ENCODE measurements at regions not wholly inside any gene's neighbourhood (a gene's known extent, or its start where the extent isn't known, plus 50 kb on each side); places are given as distances from the start of the nearest gene placed in this dataset.

DNA sequence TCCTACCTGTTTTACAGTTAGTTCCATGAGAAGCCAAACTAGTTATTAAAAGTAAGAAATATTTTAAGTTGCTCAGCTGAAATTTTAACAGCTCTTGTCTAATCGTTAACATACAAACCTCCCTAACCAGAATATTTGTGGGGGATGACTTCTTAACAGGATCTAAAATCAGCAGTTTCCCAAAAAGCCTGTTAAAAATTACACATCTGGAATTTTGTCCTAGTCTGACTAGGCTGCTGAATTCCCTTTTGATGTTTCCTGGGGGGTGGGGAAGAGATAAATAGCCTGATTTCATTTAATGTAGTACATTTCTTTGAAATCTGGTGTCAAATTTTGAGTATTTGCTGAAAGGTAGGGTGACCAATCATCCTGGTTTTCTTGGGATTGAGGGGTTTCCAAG lies 78.8 kb upstream of the ARHGAP29 start:
- in situ Hi-C loops (cut with HindIII; ENCODE audit: low sequenced_read_pairs): no loop called here
- no peak for TF ChIP-seq CTCF (IDR thresholded peaks at IDR 0.05; ENCODE audit: low read depth, low read length)
- H3K4me3 ChIP-seq (ENCODE audit: low read depth, low read length): no peak overlapping the region
- no peak for DNase-seq (ENCODE audit: low read depth, low spot score)

GRCh38 chr1:94315552-94316116 lies 78.2 kb upstream of the ARHGAP29 start:
- no peak for DNase-seq (ENCODE audit: low read depth, low spot score)
- no peak overlapping the region for H3K4me3 ChIP-seq (ENCODE audit: low read depth, low read length)
- no peak for TF ChIP-seq CTCF (IDR thresholded peaks at IDR 0.05; ENCODE audit: low read depth, low read length)
- in situ Hi-C loops (cut with HindIII; ENCODE audit: low sequenced_read_pairs): no loop called here

GRCh38 chr1:94314222-94314858 lies 77.0 kb upstream of the ARHGAP29 start:
- TF ChIP-seq CTCF (IDR thresholded peaks at IDR 0.05; ENCODE audit: low read depth, low read length): no peak
- in situ Hi-C loops (cut with HindIII; ENCODE audit: low sequenced_read_pairs): no loop called here
- no peak for DNase-seq (ENCODE audit: low read depth, low spot score)
- H3K4me3 ChIP-seq (ENCODE audit: low read depth, low read length): no peak overlapping the region

- in situ Hi-C loops (cut with HindIII; ENCODE audit: low sequenced_read_pairs): no loop called here
- H3K4me3 ChIP-seq (ENCODE audit: low read depth, low read length): no peak overlapping the region
- no peak for DNase-seq (ENCODE audit: low read depth, low spot score)
- no peak for TF ChIP-seq CTCF (IDR thresholded peaks at IDR 0.05; ENCODE audit: low read depth, low read length)
Observed at GRCh38 chr1:94310570-94311270, 73.3 kb upstream of the ARHGAP29 start.

- TF ChIP-seq CTCF (IDR thresholded peaks at IDR 0.05; ENCODE audit: low read depth, low read length): no peak
- in situ Hi-C loops (cut with HindIII; ENCODE audit: low sequenced_read_pairs): no loop called here
- H3K4me3 ChIP-seq (ENCODE audit: low read depth, low read length): no peak overlapping the region
- no peak for DNase-seq (ENCODE audit: low read depth, low spot score)
Observed at GRCh38 chr1:94309829-94310569, 72.6 kb upstream of the ARHGAP29 start.

GRCh38 chr1:94309216-94309615 lies 71.8 kb upstream of the ARHGAP29 start:
- in situ Hi-C loops (cut with HindIII; ENCODE audit: low sequenced_read_pairs): no loop called here
- no peak overlapping the region for H3K4me3 ChIP-seq (ENCODE audit: low read depth, low read length)
- no peak for TF ChIP-seq CTCF (IDR thresholded peaks at IDR 0.05; ENCODE audit: low read depth, low read length)
- DNase-seq (ENCODE audit: low read depth, low spot score): no peak
